Activated CD4-positive, alpha-beta T cell treated with anti-CD3 and anti-CD28 coated beads for 36 hours (primary cell): ENCODE measurements at regions not wholly inside any gene's neighbourhood (a gene's known extent, or its start where the extent isn't known, plus 50 kb on each side); places are given as distances from the start of the nearest gene placed in this dataset.
"Not testable (repeated sequence)": the region's sequence is repeated elsewhere in the genome, so short reads cannot be mapped to it uniquely, and the experiment has no call there.

Experiments used
- ATAC-seq: fragments of 200-7000 bp; cut with Tn5 transposase; one replicate; pipeline ENCODE4 v1.10.0; 2021; ENCODE audit warnings: mild to moderate bottlenecking, moderate library complexity
- CTCF ChIA-PET: fragments of 350-600 bp; sonication (Branson Sonifier 250); formaldehyde crosslinking; loops from one replicate; lab custom pipeline; 2021; ENCODE audit warnings: antibody characterized with exemption; lab: Charles Lee
- POLR2A ChIA-PET: fragments of 350-600 bp; sonication (Branson Sonifier 250); formaldehyde crosslinking; loops from one replicate; lab custom pipeline; 2021; ENCODE audit warnings: antibody characterized with exemption, inconsistent platforms; lab: Charles Lee
- DNase-seq: peaks from one replicate; pipeline ENCODE4 v3.0.0-alpha.2; 2020
- H3K27ac Mint-ChIP-seq: one replicate; pipeline ENCODE4 v1.8.0; 2021; ENCODE audit warnings: mixed read lengths
- H3K27me3 Mint-ChIP-seq: one replicate; pipeline ENCODE4 v1.8.0; 2021; ENCODE audit warnings: mixed read lengths
- H3K36me3 Mint-ChIP-seq: one replicate; pipeline ENCODE4 v1.8.0; 2021; ENCODE audit warnings: low read depth, mixed read lengths
- H3K4me1 Mint-ChIP-seq: one replicate; pipeline ENCODE4 v1.8.0; 2021; ENCODE audit warnings: mixed read lengths
- H3K4me3 Mint-ChIP-seq: one replicate; pipeline ENCODE4 v1.8.0; 2021; ENCODE audit warnings: mild to moderate bottlenecking, moderate library complexity, mixed read lengths
- H3K9me3 Mint-ChIP-seq: one replicate; pipeline ENCODE4 v1.8.0; 2021; ENCODE audit warnings: low read depth, mixed read lengths
- intact Hi-C, 2 experiments: fragments of 100-400 bp; cut with DNase I in 1 of 2; cut with micrococcal nuclease in 1 of 2; formaldehyde crosslinking; loops; one replicate each; pipeline versions ENCODE4 v1.14.2 to v1.15.1; 2022 to 2024; cut with DNase I, micrococcal nuclease

DNA sequence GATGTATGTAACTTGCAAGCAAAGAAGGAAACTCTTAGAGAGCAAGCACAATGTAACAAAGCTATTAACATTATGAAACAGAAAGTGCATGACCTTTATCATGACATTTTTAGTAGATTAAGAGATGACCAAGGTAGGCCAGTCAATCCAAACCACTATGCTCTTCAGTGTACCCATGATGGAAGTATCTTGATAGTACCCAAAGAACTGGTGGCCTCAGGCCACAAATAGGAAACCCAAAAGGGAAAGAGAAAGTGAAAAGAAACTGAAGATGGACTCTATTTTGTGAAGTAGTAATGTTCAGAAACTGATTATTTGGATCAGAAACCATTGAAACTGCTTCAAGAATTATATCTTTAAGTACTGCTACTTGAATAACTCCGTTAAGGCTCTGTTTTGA lies 71.3 kb downstream of the PMAIP1 start:
- POLR2A ChIA-PET, DNase-seq, H3K4me3 Mint-ChIP-seq, H3K9me3 Mint-ChIP-seq, H3K4me1 Mint-ChIP-seq, CTCF ChIA-PET, H3K36me3 Mint-ChIP-seq, H3K27ac Mint-ChIP-seq, intact Hi-C loops: not testable (repeated sequence)
- H3K27me3 Mint-ChIP-seq, result peaks cover 13% of the 10 kb centered on the region
- ATAC-seq, result peak; percentile 55

DNA sequence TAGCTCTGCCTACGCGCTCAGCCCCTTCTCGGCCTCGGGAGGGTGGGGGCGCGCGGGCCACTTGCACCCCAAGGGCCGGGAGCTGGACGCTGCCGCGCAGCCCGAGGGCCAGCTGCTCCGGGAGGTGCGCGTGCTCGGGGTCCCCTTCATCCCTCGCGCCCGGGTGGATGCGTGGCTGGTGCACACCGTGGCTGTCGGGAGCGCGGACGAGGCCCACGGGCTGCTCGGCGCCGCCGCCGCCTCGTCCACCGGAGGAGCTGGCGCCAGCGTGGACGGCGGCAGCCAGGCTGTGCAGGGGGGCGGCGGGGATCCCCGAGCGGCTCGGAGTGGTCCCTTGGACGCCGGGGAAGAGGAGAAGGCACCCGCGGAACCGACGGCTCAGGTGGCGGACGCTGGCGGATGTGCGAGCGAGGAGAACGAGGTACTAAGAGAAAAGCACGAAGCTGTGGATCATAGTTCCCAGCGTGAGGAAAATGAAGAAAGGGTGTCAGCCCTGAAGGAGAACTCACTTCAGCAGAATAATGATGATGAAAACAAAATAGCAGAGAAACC lies 69.8 kb downstream of the PMAIP1 start:
- ATAC-seq, H3K36me3 Mint-ChIP-seq, DNase-seq, intact Hi-C loops, H3K4me1 Mint-ChIP-seq, POLR2A ChIA-PET, H3K9me3 Mint-ChIP-seq, H3K4me3 Mint-ChIP-seq, H3K27ac Mint-ChIP-seq: not testable (repeated sequence)
- CTCF ChIA-PET, result interaction anchor here (1.0 kb wide), 1 partner anchor 76 kb away, joined by 3 read pairs; no protein-coding TSS in a partner anchor
- H3K27me3 Mint-ChIP-seq, result peaks cover 16% of the 10 kb centered on the region

- Mint-ChIP-seq H3K36me3 (no peaks in the 10 kb centered on the region), H3K4me3 (no peak overlapping the region), H3K4me1 (peaks cover 4% of the 10 kb centered on the region), H3K27me3 (peaks cover 18% of the 10 kb centered on the region), H3K27ac (no peak overlapping the region), H3K9me3 (no peaks in the 10 kb centered on the region)
- intact Hi-C loops, result no loop called here
- ATAC-seq (no peak), DNase-seq (no peak)
- POLR2A ChIA-PET, result no interaction called here
- CTCF ChIA-PET, result interaction anchor here (0.6 to 1.0 kb wide), 2 partner anchors 28 to 75 kb away, joined by 3 to 4 read pairs; no protein-coding TSS in a partner anchor
Measured at GRCh38 chr18:59968583-59968982, 68.8 kb downstream of the PMAIP1 start.

GRCh38 chr18:59967878-59968277 lies 68.1 kb downstream of the PMAIP1 start:
- H3K4me3 Mint-ChIP-seq, result no peak overlapping the region
- POLR2A ChIA-PET, result no interaction called here

DNA sequence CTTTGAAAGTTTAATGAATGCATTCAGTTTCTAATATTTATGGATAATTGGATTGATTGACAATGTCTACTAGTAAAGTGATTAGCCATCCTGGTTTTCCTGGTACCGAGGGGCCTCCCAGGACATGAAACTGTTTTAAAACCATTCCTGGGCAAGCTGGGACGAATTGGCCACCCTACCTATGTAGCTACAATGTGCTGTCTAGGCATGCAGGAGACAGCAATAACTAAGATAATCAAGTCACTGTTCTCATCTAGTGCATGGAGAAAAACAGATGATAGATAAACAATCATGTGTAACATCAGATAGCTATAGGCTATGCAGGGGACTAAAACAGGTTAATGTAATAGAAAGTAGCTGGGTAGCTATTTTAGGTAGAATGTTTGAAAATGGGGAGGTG lies 67.1 kb downstream of the PMAIP1 start:
- no peaks in the 10 kb centered on the region for H3K36me3 Mint-ChIP-seq
- peaks cover 4% of the 10 kb centered on the region for H3K4me1 Mint-ChIP-seq
- POLR2A ChIA-PET, result no interaction called here
- intact Hi-C loops, result no loop called here
- H3K4me3 Mint-ChIP-seq, result no peak overlapping the region
- H3K27me3 Mint-ChIP-seq, result peaks cover 21% of the 10 kb centered on the region
- no peaks in the 10 kb centered on the region for H3K9me3 Mint-ChIP-seq
- no peak overlapping the region for H3K27ac Mint-ChIP-seq
- CTCF ChIA-PET, result interaction anchor here (0.7 to 2.1 kb wide), 2 partner anchors 22 to 275 kb away, joined by 3 to 11 read pairs; no protein-coding TSS in a partner anchor
- no peak for ATAC-seq
- no peak for DNase-seq

More at GRCh38 chr18:59967878-59968277, 68.1 kb downstream of the PMAIP1 start:
- no peak for DNase-seq
- Mint-ChIP-seq H3K27me3 (peaks cover 21% of the 10 kb centered on the region), H3K36me3 (no peaks in the 10 kb centered on the region), H3K27ac (no peak overlapping the region), H3K4me1 (peaks cover 4% of the 10 kb centered on the region), H3K9me3 (no peaks in the 10 kb centered on the region)
- CTCF ChIA-PET, result interaction anchor here (0.6 kb wide), 1 partner anchor 28 kb away, joined by 4 read pairs; no protein-coding TSS in a partner anchor
- no peak for ATAC-seq
- intact Hi-C loops, result no loop called here

- Mint-ChIP-seq H3K9me3 (no peaks in the 10 kb centered on the region), H3K4me3 (no peak overlapping the region), H3K27ac (no peak overlapping the region), H3K36me3 (no peaks in the 10 kb centered on the region), H3K27me3 (peaks cover 15% of the 10 kb centered on the region), H3K4me1 (peaks cover 7% of the 10 kb centered on the region)
- ATAC-seq (no peak), DNase-seq (no peak)
- intact Hi-C loops, result no loop called here
- CTCF ChIA-PET, result interaction anchor here (1.1 to 1.9 kb wide), 2 partner anchors 25 to 140 kb away, joined by 3 to 4 read pairs; no protein-coding TSS in a partner anchor
- POLR2A ChIA-PET, result no interaction called here
Measured at GRCh38 chr18:59963229-59963628, 63.4 kb downstream of the PMAIP1 start.

DNA sequence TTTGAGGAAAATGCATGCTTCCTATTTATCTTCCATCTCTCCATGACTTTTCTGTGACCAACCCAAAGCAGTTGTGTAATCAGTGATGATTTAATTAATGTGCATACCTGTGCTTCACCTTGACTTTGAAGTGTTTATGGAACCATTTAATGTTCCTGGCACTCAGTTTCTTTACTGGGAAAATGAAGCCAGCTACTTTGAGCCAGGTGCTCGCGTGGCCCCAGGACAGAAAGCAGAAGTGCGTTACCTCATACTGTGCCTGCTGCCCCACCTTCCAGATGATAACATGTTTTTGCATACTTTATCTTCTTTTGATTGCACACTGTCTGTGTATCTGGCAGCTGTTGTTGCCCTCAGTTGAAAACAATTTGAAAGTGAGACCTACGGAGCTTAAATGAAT lies 61.3 kb downstream of the PMAIP1 start:
- no peak overlapping the region for H3K4me3 Mint-ChIP-seq
- no peaks in the 10 kb centered on the region for H3K9me3 Mint-ChIP-seq
- POLR2A ChIA-PET, result no interaction called here
- intact Hi-C loops, result no loop called here
- no peaks in the 10 kb centered on the region for H3K36me3 Mint-ChIP-seq
- no peak overlapping the region for H3K27ac Mint-ChIP-seq
- DNase-seq (no peak), ATAC-seq (no peak)
- peaks cover 12% of the 10 kb centered on the region for H3K27me3 Mint-ChIP-seq
- H3K4me1 Mint-ChIP-seq, result peaks cover 10% of the 10 kb centered on the region
- CTCF ChIA-PET, result interaction anchor here (1.3 kb wide), 1 partner anchor 27 kb away, joined by 3 read pairs; no protein-coding TSS in a partner anchor

GRCh38 chr18:59960272-59960671 lies 60.5 kb downstream of the PMAIP1 start:
- intact Hi-C loops, result no loop called here
- no peaks in the 10 kb centered on the region for H3K9me3 Mint-ChIP-seq
- no peaks in the 10 kb centered on the region for H3K36me3 Mint-ChIP-seq
- no peak overlapping the region for H3K4me3 Mint-ChIP-seq
- DNase-seq, result no peak
- no peak overlapping the region for H3K27ac Mint-ChIP-seq
- ATAC-seq, result peak; percentile 36
- peaks cover 12% of the 10 kb centered on the region for H3K27me3 Mint-ChIP-seq
- ChIA-PET CTCF (no interaction called here), POLR2A (no interaction called here)
- H3K4me1 Mint-ChIP-seq, result peaks cover 10% of the 10 kb centered on the region

GRCh38 chr18:59959606-59960005 lies 59.8 kb downstream of the PMAIP1 start:
- ChIA-PET POLR2A (no interaction called here), CTCF (no interaction called here)
- peaks cover 12% of the 10 kb centered on the region for H3K4me1 Mint-ChIP-seq
- DNase-seq (no peak), ATAC-seq (no peak)
- no peaks in the 10 kb centered on the region for H3K9me3 Mint-ChIP-seq
- peaks cover 9% of the 10 kb centered on the region for H3K27me3 Mint-ChIP-seq
- intact Hi-C loops, result no loop called here
- H3K27ac Mint-ChIP-seq, result no peak overlapping the region
- no peaks in the 10 kb centered on the region for H3K36me3 Mint-ChIP-seq
- H3K4me3 Mint-ChIP-seq, result no peak overlapping the region

DNA sequence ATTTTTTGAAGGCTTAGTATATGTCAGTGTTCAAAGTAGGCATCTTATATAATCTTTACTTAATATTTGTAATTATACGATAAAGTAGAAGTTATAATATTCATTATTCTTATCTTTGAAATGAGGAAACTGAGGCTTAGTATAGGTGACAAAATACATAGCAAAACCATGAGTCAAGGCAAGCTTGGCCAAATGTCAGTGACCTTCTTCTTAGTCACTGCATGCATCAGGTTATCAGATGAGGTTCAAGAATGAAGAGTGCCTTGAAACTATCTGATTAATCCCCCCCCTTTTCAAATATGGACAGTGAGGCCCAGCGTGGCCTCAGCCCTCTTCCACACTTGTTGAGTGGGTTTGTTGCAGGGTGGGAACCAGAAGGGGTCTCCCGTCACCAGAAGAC lies 59.3 kb downstream of the PMAIP1 start:
- Mint-ChIP-seq H3K27me3 (peaks cover 11% of the 10 kb centered on the region), H3K9me3 (no peaks in the 10 kb centered on the region), H3K27ac (no peak overlapping the region), H3K36me3 (no peaks in the 10 kb centered on the region), H3K4me3 (no peak overlapping the region), H3K4me1 (peaks cover 14% of the 10 kb centered on the region)
- ATAC-seq (peak; percentile 57), DNase-seq (no peak)
- intact Hi-C loops, result no loop called here
- ChIA-PET POLR2A (no interaction called here), CTCF (no interaction called here)

DNA sequence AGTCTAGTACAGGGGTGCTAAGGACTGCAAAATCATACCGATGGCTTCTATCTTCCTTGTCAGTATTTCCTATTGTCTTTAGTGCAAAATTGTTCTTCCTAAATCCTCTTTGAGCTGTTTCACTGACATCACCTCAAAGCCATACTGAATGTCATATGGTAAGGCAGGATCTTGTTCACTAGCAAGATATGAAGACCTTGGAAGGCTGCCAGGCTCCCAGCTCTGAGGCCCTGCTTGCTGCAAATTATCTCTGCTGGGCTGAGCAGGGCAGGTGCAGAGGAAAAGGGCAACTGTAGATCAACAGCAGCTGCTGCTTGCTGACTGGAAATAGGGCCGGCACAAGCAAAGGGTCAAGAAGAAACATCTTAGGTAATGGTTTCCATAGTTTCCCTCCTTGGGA lies 58.2 kb downstream of the PMAIP1 start:
- peak; percentile 33 for DNase-seq

GRCh38 chr18:59954755-59955156 lies 55.0 kb downstream of the PMAIP1 start:
- peaks cover 41% of the 10 kb centered on the region for H3K4me1 Mint-ChIP-seq
- peaks cover 5% of the 10 kb centered on the region for H3K27me3 Mint-ChIP-seq
- H3K4me3 Mint-ChIP-seq, result no peak overlapping the region
- ChIA-PET POLR2A (interaction anchor here (3.0 kb wide), 1 partner anchor 54 kb away, joined by 35 read pairs; the partner anchor contains the start of gene PMAIP1), CTCF (interaction anchor here (0.9 to 1.1 kb wide), 2 partner anchors 33 to 56 kb away, joined by 3 to 6 read pairs; no protein-coding TSS in a partner anchor)
- intact Hi-C loops, result loop anchor here in 1 of 2 experiments (5.0 kb wide), 1 partner anchor 117 kb away; no protein-coding TSS in a partner anchor
- no peaks in the 10 kb centered on the region for H3K36me3 Mint-ChIP-seq
- H3K9me3 Mint-ChIP-seq, result no peaks in the 10 kb centered on the region
- no peak for DNase-seq
- no peak for ATAC-seq
- no peak overlapping the region for H3K27ac Mint-ChIP-seq

More for the DNA sequence above, 58.2 kb downstream of the PMAIP1 start:
- Mint-ChIP-seq H3K4me1 (peaks cover 23% of the 10 kb centered on the region), H3K4me3 (no peak overlapping the region), H3K27ac (no peak overlapping the region), H3K36me3 (no peaks in the 10 kb centered on the region), H3K9me3 (no peaks in the 10 kb centered on the region), H3K27me3 (peaks cover 6% of the 10 kb centered on the region)
- ChIA-PET POLR2A (interaction anchor here (0.8 kb wide), 1 partner anchor 57 kb away, joined by 3 read pairs; no protein-coding TSS in a partner anchor), CTCF (interaction anchor here (0.8 kb wide), 1 partner anchor 123 kb away, joined by 4 read pairs; no protein-coding TSS in a partner anchor)
- no peak for ATAC-seq
- intact Hi-C loops, result no loop called here
